Stimulated activated naive CD4-positive, alpha-beta T cell (primary cell): ENCODE measurements at regions not wholly inside any gene's neighbourhood (a gene's known extent, or its start where the extent isn't known, plus 50 kb on each side); places are given as distances from the start of the nearest gene placed in this dataset.

Experiments
- DNase-seq, 6 experiments: peaks; one replicate each; lab custom pipeline; 2025; lab: John Stamatoyannopoulos, UW

DNA sequence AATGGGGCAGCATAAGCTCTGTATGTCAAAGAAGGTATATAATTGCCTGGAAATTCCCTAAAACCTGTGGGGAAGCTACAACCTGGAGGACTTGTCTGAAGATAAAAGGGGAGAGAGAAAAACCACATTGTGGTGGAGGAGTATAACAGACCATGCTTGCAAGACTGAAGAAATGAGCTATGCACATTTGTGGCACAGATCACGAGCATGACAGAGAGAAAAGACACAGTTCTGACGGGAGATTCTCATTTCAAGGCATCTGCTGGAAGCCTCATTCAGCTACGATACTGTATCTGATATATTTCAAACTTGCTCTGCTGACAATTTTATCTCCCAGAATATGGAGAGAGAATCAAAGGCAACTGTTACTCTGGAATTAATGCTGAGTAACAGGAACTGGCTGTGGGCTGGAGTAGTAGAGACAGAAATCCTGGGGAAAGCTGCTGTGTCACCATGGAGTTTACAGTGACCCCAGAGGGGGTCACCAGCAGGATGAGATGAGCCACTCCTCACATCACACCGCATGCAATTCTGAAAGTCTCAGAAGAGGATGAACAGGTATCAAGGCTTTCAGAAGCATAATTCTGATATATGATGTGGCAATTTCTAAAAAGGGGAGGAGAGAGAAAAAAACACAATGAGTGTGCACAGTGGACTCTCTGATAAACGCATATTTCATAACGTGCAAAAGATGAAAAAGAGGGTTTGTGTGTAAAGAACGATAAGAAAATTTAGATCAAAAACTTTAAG is 528.8 kb downstream of the IRX1 start:
- no peak for DNase-seq

- no peak for DNase-seq
Observed at GRCh38 chr5:4128994-4129393, 533.4 kb downstream of the IRX1 start.

DNA sequence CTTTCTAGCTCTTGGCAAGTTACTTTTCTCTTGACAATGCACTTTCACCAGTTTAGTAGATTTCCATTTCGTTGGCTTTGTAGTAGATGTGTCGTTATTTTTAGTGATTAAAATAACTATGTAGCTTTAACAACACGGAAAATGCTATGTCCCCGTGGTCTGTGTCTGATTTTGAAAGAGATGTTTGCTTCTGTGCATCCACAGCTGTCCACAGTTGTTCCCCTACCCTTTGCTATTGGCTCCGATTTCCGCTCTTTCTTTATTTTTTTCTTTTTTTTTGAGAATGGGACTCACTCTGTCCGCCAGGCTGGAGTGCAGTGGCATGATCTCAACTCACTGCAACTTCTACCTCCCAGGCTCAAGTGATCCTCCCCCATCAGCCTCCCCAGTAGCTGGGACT is 533.9 kb downstream of the IRX1 start:
- DNase-seq: no peak

DNA sequence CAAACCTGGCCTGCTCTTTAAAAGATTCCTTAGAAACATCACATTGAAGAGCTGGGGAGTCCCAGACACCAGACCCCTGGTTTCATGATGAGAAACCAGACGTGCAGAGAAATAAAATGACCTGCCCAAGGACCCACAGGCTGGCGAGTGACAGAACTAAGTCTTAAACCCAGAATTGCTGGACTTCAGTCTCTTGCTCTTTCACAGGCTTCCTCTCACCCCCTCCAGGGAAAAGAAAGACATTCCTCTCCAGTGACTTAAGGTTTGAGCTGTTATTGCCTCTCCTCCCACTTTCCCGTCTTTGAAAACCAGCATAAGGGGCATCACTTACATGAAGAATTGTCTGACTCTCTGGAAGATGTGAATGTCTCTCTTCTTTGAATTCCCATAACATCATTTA is 535.2 kb downstream of the IRX1 start:
- DNase-seq: no peak

- DNase-seq: no peak
Observed at GRCh38 chr5:4137781-4138180, 542.1 kb downstream of the IRX1 start.

DNA sequence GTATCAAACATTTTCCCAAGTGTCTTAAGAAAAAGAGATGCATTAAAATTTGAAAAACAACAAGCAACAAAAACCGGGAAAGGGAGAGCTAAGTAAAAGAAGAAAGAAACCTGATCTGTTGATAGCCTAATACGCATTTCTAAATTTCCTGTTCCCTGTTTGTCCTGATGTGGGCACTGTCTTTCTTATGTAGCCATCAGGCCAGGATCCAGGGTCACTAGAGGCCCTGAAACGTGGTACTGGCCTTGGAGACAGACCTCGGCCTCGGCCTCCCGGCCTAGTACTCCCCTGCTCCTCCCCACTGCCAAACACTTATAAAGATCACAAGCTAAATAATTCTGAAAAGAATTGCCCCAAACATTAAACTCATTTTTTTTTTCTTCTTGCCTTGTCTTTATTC is 547.2 kb downstream of the IRX1 start:
- DNase-seq: no peak

DNA sequence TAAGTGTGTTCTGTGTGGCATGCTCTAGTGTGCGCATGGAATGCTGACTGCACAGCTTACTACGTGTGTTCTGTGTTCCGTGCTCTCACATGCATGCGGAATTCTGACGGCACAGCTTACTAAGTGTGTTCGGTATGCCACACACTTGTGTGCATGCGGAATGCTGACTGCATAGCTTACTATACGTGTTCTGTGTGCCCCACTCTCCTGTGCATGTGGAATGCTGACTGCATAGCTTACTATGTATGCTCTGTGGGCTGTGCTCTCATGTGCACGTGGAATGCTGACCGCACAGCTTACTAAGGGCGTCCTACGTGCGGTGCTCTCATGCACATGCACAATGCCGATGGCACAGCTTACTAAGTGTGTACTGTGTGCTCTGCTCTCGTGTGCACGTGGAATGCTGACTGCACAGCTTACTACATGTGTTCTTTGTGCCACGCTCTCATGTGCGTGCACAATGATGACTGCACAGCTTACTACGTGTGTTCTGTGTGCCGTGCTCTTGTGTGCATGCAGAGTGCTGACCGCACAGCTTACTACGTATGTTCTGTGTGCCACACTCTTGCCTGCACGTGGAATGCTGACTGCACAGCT is 548.9 kb downstream of the IRX1 start:
- no peak for DNase-seq

- no peak for DNase-seq
Observed at GRCh38 chr5:4145511-4145910, 549.9 kb downstream of the IRX1 start.

DNA sequence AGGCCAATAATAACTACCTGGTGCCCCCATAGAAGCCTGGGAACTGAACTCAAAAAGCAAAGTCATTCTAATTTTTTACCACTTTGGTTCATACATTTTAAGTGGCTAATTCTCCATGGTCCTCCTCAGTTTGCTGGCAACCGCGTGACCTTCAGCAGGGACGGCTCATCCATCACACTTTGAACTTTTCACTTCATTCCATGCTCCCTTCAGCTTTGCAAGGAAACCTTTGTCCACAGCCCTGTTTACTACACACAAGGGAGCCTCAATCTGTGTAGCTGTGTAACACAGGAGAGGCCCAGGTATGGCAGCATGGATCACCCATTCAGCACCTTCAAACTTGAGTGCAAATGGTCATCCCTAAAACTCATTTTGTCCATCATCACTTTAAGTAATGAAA is 552.4 kb downstream of the IRX1 start:
- no peak for DNase-seq

DNA sequence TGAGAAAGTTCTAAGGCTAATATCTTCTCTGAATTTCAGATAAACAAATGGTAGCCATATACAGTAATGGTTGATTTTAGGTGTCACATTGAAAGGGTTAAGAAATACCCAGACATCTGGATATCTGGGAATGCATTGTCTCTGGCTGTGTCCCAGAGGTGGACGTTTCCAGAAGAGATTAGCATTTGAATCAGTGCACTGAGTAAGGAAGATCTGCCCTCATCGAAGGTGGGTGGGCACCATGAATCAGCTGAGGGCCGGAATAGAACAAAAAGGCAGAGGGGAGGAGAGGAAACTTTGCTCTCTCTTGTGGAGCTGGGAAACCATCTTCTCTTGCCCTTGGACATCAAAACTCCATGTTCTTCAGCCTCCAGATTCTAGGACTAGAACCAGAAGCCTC is 554.4 kb downstream of the IRX1 start:
- no peak for DNase-seq

DNA sequence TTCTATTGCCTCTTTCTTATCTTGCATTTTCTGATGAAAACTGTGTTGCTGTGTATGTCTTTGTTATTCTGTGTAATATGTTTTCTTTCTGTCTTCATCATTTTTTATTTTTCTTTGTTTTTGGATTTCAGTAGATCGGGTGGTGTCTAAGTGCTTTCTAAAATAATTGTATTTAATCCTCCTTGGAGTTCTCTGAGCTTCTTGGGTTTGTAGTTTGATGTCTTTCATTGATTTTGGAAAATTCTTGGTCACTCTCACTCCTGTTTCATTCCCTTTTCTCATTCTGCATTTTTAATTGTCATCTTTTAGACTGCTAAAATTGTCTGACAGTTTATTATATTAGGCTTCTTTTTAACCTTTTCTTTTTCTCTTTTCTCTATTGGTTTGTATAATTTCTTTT is 560.5 kb downstream of the IRX1 start:
- no peak for DNase-seq

GRCh38 chr5:4156889-4157288 is 561.3 kb downstream of the IRX1 start:
- DNase-seq: no peak

DNA sequence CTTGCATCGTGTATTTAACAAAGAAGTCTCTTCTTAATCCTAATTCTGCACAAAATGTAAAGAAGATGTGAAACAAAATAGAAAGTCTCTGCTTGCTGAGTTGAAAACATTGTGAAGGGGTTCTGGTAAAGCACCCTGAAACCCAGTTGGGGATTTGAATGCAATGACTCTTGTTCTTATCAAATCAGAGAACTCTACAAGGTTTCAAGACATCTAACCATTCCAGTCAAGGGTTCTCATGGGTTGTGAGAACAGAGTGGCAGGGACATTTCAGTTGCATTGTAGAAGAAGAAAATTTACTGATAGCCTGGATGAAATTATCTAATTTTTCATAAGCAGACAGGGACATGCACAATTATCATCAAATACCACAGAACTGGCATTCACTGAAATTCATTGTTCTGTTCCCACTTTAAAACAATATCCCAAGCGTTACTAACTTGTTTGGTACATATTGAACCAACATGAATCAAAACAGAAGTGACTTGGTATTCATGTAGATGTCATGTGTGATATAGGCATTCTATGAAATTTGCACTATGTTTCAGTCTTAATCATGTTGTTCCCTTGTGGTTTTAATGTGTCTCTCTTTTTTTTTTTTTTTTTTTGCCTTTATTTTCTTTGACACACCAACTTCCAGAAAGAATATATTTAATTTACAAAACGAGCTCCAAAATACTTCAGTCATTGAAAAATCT is 563.3 kb downstream of the IRX1 start:
- DNase-seq: no peak

DNA sequence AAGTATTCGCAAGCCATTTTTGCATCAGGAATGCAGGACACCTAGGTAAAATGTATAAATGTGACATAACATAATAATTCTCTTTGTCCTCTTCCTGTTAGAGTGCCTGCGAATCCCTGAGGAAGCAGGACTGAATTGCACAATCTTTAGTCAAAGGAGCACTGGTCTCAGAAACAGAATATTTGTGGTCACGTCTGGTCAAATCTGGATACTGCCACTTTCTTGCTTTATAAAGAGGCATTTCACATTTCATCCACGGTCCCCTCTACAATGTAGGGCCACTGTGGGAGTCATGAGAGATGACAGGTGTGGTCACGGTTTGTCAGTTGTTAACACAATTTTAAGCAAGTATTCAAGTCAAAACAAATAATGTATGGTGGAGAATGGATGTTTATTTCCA is 564.0 kb downstream of the IRX1 start:
- DNase-seq: no peak

GRCh38 chr5:4164167-4164566 is 568.5 kb downstream of the IRX1 start:
- no peak for DNase-seq

GRCh38 chr5:4180703-4181102 is 585.1 kb downstream of the IRX1 start:
- DNase-seq: no peak

- DNase-seq: no peak
Observed at GRCh38 chr5:4182144-4182543, 586.5 kb downstream of the IRX1 start.

GRCh38 chr5:4185127-4185526 is 589.5 kb downstream of the IRX1 start:
- no peak for DNase-seq

DNA sequence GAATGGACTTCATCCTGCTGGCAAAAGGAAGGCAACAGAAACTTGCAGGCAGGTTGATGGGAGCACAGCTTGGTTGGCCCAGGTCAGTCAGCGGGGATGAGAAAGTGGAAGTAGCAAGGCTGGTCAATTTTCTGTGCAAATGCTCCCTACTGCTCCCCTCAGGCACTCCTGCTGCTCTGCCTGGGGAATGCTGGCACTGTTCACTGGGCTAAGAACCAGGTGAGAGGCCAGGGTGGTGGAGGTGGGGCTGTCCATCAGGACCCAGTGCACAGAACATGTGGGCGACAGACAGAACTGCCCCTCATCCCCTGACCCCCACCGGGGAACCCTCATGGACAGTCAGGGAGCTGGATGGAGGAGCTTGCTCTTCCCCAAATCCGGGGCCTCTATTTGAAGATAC is 593.1 kb downstream of the IRX1 start:
- DNase-seq: no peak

- DNase-seq: peak in 3 of 6 experiments; percentile 28 to 53 (median 28)
Observed at GRCh38 chr5:4189317-4189716, 593.7 kb downstream of the IRX1 start.

DNA sequence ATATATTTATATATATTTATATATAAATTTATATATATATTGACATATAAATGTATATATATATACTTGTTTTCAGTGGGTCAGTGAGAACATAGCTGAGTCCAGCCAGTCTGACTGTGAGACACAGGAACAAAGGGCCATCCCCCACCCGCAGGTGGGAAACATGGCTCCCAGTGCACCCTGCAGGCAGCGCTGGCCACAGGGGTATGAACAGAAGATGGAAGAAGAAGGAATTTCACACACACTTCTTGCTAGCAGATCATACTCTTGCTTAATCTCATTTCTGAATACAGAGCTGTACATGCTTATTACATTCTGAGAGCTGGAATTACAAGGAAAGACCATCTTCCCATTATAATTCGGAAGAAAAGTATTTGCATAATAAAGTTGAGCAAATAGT is 595.4 kb downstream of the IRX1 start:
- DNase-seq: peak in 1 of 6 experiments; percentile 17

GRCh38 chr5:4191703-4192102 is 596.1 kb downstream of the IRX1 start:
- peak in 2 of 6 experiments; percentile 17 to 25 for DNase-seq

DNA sequence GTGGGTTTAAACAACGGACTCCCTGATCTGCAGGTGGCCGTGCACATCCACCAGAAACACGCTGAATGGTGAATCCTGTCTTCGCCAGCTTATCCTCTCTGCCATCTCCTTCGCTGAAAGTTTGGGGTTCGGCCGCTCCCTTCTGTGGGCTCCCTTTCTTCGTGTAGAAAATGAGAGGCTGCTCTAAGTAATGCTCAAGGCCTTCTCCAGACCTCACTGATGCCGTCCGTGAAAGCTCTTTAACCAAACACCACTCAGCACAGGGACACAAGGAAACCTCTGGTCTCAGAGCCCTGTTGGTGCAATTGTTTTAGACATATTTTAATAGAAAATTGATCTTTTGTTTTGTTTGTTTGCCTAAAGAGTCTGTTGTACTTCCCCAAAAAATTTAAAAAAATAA is 596.5 kb downstream of the IRX1 start:
- no peak for DNase-seq
